GM12864 (cell line): ENCODE measurements at regions not wholly inside any gene's neighbourhood (a gene's known extent, or its start where the extent isn't known, plus 50 kb on each side); places are given as distances from the start of the nearest gene placed in this dataset.

Source experiments
- DNase-seq: peaks from one replicate; pipeline ENCODE4 v3.0.0-alpha.2; 2011; ENCODE audit warnings: low read depth
- H3K4me3 ChIP-seq: 2 replicates; pipeline ENCODE4 v1.5.1; 2011; ENCODE audit warnings: mild to moderate bottlenecking, low read depth, low read length, control low read depth
- TF ChIP-seq, protein P1 (sequence below): IDR thresholded peaks from 2 replicates; pipeline ENCODE4 v1.5.1; 2011; ENCODE audit warnings: low read depth, mild to moderate bottlenecking, moderate library complexity, low read length, control low read depth, inconsistent platforms; ENCODE audit errors: missing control alignments

DNA sequence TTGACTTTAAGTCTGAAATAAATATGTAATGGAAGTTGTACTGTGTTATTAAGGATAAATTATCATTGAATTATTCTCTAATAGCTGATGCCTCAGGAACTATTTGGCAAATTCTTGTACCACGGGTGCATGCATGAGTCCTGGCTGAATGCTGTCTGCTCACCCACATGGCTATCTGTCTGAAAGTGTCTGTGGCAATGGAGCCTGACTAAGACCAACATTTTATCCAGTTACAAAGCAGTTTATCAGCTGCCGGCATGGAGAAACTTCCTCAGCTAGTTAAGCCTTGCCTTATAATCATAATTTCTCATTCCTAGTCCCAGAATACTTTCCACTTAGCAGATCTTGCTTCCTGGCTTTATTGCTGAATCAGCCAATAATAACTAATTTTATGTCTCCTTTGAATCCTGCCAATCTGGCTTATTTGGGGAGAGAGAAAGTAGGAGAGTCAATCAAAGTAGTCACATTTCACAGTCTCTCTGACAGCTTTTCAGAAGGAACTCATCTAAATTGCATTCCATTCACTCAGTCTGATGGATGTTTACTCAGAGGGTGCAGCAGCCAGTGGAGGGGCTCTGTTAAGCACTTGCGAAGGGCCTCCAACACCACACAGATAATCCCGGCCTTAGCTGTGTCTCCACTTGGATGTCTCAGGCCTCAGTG is 280.6 kb upstream of the CLEC14A start:
- TF ChIP-seq, protein P1, sequence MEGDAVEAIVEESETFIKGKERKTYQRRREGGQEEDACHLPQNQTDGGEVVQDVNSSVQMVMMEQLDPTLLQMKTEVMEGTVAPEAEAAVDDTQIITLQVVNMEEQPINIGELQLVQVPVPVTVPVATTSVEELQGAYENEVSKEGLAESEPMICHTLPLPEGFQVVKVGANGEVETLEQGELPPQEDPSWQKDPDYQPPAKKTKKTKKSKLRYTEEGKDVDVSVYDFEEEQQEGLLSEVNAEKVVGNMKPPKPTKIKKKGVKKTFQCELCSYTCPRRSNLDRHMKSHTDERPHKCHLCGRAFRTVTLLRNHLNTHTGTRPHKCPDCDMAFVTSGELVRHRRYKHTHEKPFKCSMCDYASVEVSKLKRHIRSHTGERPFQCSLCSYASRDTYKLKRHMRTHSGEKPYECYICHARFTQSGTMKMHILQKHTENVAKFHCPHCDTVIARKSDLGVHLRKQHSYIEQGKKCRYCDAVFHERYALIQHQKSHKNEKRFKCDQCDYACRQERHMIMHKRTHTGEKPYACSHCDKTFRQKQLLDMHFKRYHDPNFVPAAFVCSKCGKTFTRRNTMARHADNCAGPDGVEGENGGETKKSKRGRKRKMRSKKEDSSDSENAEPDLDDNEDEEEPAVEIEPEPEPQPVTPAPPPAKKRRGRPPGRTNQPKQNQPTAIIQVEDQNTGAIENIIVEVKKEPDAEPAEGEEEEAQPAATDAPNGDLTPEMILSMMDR: no peak
- H3K4me3 ChIP-seq: no peak overlapping the region
- no peak for DNase-seq

DNA sequence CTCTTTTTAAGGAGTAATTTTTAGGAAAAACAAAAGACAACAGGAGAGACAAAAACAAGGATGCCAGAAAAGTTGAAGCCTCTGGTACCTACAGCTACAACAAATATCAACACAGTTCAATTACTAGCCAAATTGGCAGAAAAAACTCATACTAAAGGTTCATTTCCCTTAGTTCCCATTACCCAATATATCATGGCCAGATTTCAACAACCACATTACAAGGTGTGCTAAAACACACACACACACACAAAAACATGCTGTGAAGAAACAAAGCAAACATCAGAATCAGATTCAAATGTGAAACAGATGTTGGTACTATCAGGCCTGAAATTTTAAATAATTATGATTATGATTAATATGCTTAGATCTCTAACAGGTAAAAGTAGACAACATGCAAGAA is 272.7 kb upstream of the CLEC14A start:
- no peak overlapping the region for H3K4me3 ChIP-seq
- TF ChIP-seq, protein P1: no peak
- no peak for DNase-seq

DNA sequence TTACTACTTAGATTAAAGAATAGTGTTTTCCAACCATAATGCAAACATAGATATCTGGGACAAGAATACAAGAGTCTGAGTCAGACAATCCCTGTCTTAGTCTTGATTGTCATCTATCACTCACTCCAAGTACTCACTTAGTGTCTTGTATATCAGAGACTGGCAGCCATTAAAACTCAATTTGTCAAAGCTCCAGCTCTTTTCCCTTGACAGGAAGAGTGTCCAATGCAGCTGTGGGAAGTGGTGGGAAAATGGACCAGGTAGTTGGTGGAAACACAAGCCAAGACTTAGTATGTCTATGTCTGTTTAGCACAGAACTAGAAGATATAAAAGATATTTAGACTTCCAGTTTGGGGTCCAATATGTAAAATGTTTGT is 271.6 kb upstream of the CLEC14A start:
- H3K4me3 ChIP-seq: no peak overlapping the region
- no peak for DNase-seq
- TF ChIP-seq, protein P1: no peak

DNA sequence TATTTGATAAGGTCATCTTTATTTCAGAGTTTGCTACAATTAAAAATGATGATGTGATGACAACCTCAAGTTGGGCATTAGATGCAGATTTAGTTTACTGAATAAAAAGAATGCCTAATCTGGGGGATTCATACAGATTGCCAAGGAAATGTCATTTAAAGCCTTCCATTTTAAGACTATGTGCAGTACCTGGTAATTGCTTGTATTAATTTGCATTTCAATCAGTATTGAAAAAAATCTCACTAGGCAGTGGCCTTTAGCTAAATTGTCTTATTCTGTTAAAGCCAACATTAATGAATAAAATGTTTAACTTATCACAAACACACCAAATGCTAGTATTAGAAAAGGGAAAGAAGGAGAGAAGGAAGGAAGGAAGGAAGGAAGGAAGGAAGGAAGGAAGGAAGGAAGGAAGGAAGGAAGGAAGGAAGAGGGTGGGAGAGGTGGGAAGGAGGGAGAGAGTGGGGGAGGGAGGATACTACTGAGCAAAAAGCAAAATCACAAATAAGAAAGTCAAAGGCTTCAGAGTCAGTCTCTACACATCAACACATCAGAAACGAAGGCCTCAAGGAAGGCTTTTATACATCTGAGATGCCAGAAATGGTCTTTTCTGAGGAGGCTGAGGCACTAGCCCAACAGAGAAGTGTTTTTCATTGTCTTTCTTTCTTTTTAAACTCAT is 271.1 kb upstream of the CLEC14A start:
- no peak for DNase-seq
- TF ChIP-seq, protein P1: no peak
- H3K4me3 ChIP-seq: no peak overlapping the region

DNA sequence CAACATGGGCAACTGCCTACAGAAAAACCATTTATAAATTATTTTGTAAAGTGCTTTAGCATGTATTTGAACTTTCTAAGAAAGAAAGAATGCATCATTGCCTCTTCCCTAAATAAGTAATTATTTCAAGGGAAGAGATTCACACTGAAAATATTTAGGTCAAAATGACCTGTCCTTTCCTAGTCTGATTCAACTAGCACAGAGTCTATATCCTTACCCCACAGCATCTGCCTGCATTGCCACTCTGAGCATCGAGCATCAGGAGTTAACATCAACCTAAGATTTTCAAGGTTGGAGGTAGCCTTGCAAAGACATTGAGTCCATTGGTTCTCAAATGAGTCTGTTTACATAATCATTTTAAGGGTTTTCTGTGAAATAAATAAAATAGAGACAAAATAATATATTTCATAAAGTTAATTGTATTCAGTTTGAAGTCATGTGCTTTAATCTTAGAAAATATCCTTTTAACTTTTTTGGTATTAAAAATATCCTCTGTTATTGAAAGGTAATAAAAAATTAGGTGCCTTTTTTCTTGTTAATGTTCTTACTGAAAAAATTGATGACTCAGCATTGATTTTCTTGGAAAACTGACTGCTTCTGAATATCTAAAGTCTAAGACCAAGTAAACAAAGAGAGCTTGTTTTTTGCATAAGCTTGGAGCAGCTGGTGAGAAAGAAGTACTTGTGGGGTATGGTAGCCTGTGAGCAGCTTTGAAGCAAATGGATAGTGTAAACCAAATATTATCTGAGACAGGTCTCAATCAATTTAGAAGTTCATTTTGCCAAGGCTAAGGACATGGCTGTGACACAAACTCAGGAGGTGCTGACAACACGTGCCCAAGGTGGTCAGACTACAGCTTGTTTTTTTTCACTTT is 269.0 kb upstream of the CLEC14A start:
- H3K4me3 ChIP-seq: no peak overlapping the region
- DNase-seq: no peak
- TF ChIP-seq, protein P1: no peak

DNA sequence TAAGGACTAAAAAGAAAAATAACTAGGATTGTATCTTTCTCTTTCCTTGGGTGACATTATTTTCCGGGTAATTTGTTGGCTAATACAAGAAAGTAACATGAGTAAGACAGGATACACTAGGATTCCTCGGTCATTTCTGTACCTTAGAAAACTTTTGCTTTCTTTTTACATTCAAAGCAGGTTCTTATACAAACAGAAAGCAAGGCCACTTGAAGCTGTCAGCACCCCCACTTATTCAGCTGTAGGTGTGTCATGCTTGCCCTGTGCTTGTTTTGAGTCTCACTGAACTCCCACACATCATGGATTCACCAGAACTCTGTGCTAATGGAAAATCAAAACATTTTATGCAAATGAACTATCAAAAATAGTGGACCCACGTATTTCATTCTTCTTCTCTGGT is 266.8 kb upstream of the CLEC14A start:
- TF ChIP-seq, protein P1: no peak
- DNase-seq: no peak
- no peak overlapping the region for H3K4me3 ChIP-seq
